Upper lobe of right lung (tissue), 1 donor: ENCODE measurements at regions not wholly inside any gene's neighbourhood (a gene's known extent, or its start where the extent isn't known, plus 50 kb on each side); places are given as distances from the start of the nearest gene placed in this dataset.
A peak's percentile ranks its signal among the peaks of the same experiment; 100 is the strongest.

Experiments used
- ATAC-seq: fragments of 200-7000 bp; cut with Tn5 transposase; one replicate; pipeline ENCODE4 v1.9.1; 2020; ENCODE audit warnings: mild to moderate bottlenecking, moderate library complexity
- DNase-seq: peaks from one replicate; pipeline ENCODE4 v3.0.0-alpha.2; 2020
- H3K27ac ChIP-seq: fragments of 200-600 bp; one replicate; pipeline ENCODE4 v1.8.0; 2022
- H3K27me3 ChIP-seq: fragments of 200-600 bp; one replicate; pipeline ENCODE4 v1.8.0; 2022; ENCODE audit warnings: mild to moderate bottlenecking
- H3K36me3 ChIP-seq: fragments of 200-600 bp; one replicate; pipeline ENCODE4 v1.8.0; 2022
- H3K4me1 ChIP-seq: fragments of 200-600 bp; one replicate; pipeline ENCODE4 v1.8.0; 2022
- H3K4me3 ChIP-seq: fragments of 200-600 bp; one replicate; pipeline ENCODE4 v1.8.0; 2022; ENCODE audit warnings: mild to moderate bottlenecking
- H3K9me3 ChIP-seq: fragments of 200-600 bp; one replicate; pipeline ENCODE4 v1.8.0; 2022
- CTCF ChIP-seq: fragments of 200-600 bp; IDR thresholded peaks from one replicate; pipeline ENCODE4 v1.8.0; 2022; ENCODE audit warnings: antibody characterized with exemption
- intact Hi-C: fragments of 100-400 bp; cut with DNase I; formaldehyde crosslinking; loops from one replicate; pipeline ENCODE4 v1.11.0; 2022
- donor health status: DM: no; HTN: yes; CAD: no; lungs with severe emphysema.

GRCh38 chr5:4244306-4244705, 648.7 kb downstream of the IRX1 start:
- Histone ChIP-seq H3K4me1 (no peaks in the 10 kb centered on the region), H3K9me3 (no peaks in the 10 kb centered on the region), H3K27ac (no peak overlapping the region), H3K27me3 (no peaks in the 10 kb centered on the region), H3K4me3 (no peak overlapping the region), H3K36me3 (no peaks in the 10 kb centered on the region)
- no peak for TF ChIP-seq CTCF
- no peak for DNase-seq
- ATAC-seq = no peak
- intact Hi-C loops = no loop called here

GRCh38 chr5:4245076-4245475, 649.4 kb downstream of the IRX1 start:
- ATAC-seq (no peak), DNase-seq (no peak)
- H3K27me3 ChIP-seq = no peaks in the 10 kb centered on the region
- no peaks in the 10 kb centered on the region for H3K4me1 ChIP-seq
- no peak for TF ChIP-seq CTCF
- H3K36me3 ChIP-seq = no peaks in the 10 kb centered on the region
- H3K27ac ChIP-seq = no peak overlapping the region
- intact Hi-C loops = no loop called here
- no peak overlapping the region for H3K4me3 ChIP-seq
- H3K9me3 ChIP-seq = no peaks in the 10 kb centered on the region

- Histone ChIP-seq H3K4me3 (no peak overlapping the region), H3K36me3 (no peaks in the 10 kb centered on the region), H3K9me3 (no peaks in the 10 kb centered on the region), H3K4me1 (no peaks in the 10 kb centered on the region), H3K27me3 (no peaks in the 10 kb centered on the region), H3K27ac (no peak overlapping the region)
- no peak for TF ChIP-seq CTCF
- ATAC-seq (no peak), DNase-seq (no peak)
- intact Hi-C loops = no loop called here
Measured at GRCh38 chr5:4245511-4245910, 649.9 kb downstream of the IRX1 start.

- DNase-seq = no peak
- Histone ChIP-seq H3K27ac (no peak overlapping the region), H3K4me1 (no peaks in the 10 kb centered on the region), H3K4me3 (no peak overlapping the region), H3K9me3 (no peaks in the 10 kb centered on the region), H3K27me3 (no peaks in the 10 kb centered on the region), H3K36me3 (no peaks in the 10 kb centered on the region)
- intact Hi-C loops = no loop called here
- no peak for TF ChIP-seq CTCF
- no peak for ATAC-seq
Measured at GRCh38 chr5:4246447-4246846, 650.8 kb downstream of the IRX1 start.

GRCh38 chr5:4250254-4250653, 654.6 kb downstream of the IRX1 start:
- Histone ChIP-seq H3K36me3 (no peaks in the 10 kb centered on the region), H3K9me3 (no peaks in the 10 kb centered on the region), H3K4me3 (no peak overlapping the region), H3K27me3 (no peaks in the 10 kb centered on the region), H3K4me1 (no peaks in the 10 kb centered on the region), H3K27ac (no peak overlapping the region)
- ATAC-seq (no peak), DNase-seq (no peak)
- intact Hi-C loops = no loop called here
- TF ChIP-seq CTCF = no peak

- H3K4me1 ChIP-seq = no peaks in the 10 kb centered on the region
- H3K27ac ChIP-seq = no peak overlapping the region
- H3K36me3 ChIP-seq = no peaks in the 10 kb centered on the region
- intact Hi-C loops = no loop called here
- H3K4me3 ChIP-seq = no peak overlapping the region
- no peaks in the 10 kb centered on the region for H3K9me3 ChIP-seq
- DNase-seq (no peak), ATAC-seq (peak; percentile 24)
- TF ChIP-seq CTCF = no peak
- H3K27me3 ChIP-seq = no peaks in the 10 kb centered on the region
Measured at GRCh38 chr5:4252385-4252784, 656.8 kb downstream of the IRX1 start.
